Osteocyte (in vitro differentiated cells): ENCODE measurements at regions not wholly inside any gene's neighbourhood (a gene's known extent, or its start where the extent isn't known, plus 50 kb on each side); places are given as distances from the start of the nearest gene placed in this dataset.
A peak's percentile ranks its signal among the peaks of the same experiment; 100 is the strongest.

Source experiments
- DNase-seq: peaks from one replicate; pipeline ENCODE4 v3.0.0; 2021; ENCODE audit warnings: mixed read lengths; ENCODE audit not compliant: unreplicated experiment; ENCODE audit errors: extremely low spot score
- H3K27ac Mint-ChIP-seq: one replicate; pipeline ENCODE4 v1.8.0; 2021; ENCODE audit warnings: mild to moderate bottlenecking, mixed read lengths; ENCODE audit not compliant: unreplicated experiment
- H3K27me3 Mint-ChIP-seq: one replicate; pipeline ENCODE4 v1.8.0; 2021; ENCODE audit warnings: mixed read lengths; ENCODE audit not compliant: unreplicated experiment
- H3K36me3 Mint-ChIP-seq: one replicate; pipeline ENCODE4 v1.8.0; 2021; ENCODE audit warnings: mixed read lengths; ENCODE audit not compliant: unreplicated experiment
- H3K4me1 Mint-ChIP-seq: one replicate; pipeline ENCODE4 v1.8.0; 2021; ENCODE audit warnings: mixed read lengths; ENCODE audit not compliant: unreplicated experiment
- H3K4me3 Mint-ChIP-seq: one replicate; pipeline ENCODE4 v1.8.0; 2021; ENCODE audit warnings: mild to moderate bottlenecking, moderate library complexity, mixed read lengths; ENCODE audit not compliant: unreplicated experiment
- H3K9me3 Mint-ChIP-seq: one replicate; pipeline ENCODE4 v1.8.0; 2021; ENCODE audit warnings: mixed read lengths; ENCODE audit not compliant: unreplicated experiment
- TF ChIP-seq, protein P1 (sequence below): fragments of 200-600 bp; sonication (generic); IDR thresholded peaks from 2 replicates; pipeline ENCODE4 v1.5.0; 2021; ENCODE audit warnings: antibody characterized with exemption, mild to moderate bottlenecking, moderate library complexity

- DNase-seq, result no peak
- Mint-ChIP-seq H3K36me3 (no peaks in the 10 kb centered on the region), H3K4me3 (no peak overlapping the region), H3K27me3 (no peaks in the 10 kb centered on the region), H3K9me3 (no peaks in the 10 kb centered on the region), H3K27ac (no peak overlapping the region), H3K4me1 (peaks cover 26% of the 10 kb centered on the region)
- TF ChIP-seq, protein P1, sequence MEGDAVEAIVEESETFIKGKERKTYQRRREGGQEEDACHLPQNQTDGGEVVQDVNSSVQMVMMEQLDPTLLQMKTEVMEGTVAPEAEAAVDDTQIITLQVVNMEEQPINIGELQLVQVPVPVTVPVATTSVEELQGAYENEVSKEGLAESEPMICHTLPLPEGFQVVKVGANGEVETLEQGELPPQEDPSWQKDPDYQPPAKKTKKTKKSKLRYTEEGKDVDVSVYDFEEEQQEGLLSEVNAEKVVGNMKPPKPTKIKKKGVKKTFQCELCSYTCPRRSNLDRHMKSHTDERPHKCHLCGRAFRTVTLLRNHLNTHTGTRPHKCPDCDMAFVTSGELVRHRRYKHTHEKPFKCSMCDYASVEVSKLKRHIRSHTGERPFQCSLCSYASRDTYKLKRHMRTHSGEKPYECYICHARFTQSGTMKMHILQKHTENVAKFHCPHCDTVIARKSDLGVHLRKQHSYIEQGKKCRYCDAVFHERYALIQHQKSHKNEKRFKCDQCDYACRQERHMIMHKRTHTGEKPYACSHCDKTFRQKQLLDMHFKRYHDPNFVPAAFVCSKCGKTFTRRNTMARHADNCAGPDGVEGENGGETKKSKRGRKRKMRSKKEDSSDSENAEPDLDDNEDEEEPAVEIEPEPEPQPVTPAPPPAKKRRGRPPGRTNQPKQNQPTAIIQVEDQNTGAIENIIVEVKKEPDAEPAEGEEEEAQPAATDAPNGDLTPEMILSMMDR, result no peak
These were observed 130.2 kb upstream of the HMGA2 start for GRCh38 chr12:65694130-65694529.

DNA sequence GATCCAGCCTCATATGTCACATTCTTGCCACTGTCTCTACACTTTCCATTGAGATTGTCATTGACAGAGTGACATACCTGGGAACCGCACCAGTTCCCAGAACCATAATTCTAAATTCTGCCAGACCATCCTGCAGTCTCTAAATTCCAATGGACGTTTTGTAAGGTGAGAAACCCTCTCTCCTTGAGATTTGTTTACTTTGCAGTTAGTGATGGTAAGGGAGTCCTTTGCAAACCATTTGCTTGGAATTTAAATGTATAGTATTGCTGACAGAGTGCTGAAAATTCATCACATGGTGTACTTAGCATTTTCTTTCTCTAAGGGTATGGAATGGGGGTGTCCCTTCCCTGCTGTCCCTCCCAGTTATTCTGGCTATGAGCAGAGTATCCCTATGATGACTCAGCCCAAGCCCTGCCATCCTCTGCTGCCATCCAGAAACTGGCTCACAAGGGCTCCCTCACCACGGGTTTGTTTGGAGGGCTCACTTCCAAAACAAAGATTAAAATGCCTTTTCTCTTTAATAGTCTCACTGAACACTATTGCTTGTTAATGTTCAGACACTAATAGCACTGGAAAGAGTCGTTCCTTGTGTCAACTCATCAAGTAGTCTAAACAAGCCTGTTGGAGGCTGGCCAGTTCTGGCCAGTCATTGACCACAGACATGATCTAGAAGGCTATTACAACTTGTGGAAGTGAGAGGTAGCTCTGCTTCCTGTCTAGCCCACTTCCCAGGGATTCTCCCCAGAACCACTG, 129.0 kb upstream of the HMGA2 start:
- Mint-ChIP-seq H3K9me3 (no peaks in the 10 kb centered on the region), H3K27ac (peak overlapping the region; percentile 89), H3K36me3 (no peaks in the 10 kb centered on the region), H3K27me3 (no peaks in the 10 kb centered on the region), H3K4me3 (peak overlapping the region; percentile 20), H3K4me1 (peaks cover 27% of the 10 kb centered on the region)
- DNase-seq, result no peak
- TF ChIP-seq, protein P1, result no peak

GRCh38 chr12:65696227-65696626, 128.1 kb upstream of the HMGA2 start:
- no peak overlapping the region for H3K4me3 Mint-ChIP-seq
- TF ChIP-seq, protein P1, result no peak
- H3K9me3 Mint-ChIP-seq, result no peaks in the 10 kb centered on the region
- DNase-seq, result no peak
- peak overlapping the region; percentile 89 for H3K27ac Mint-ChIP-seq
- H3K27me3 Mint-ChIP-seq, result no peaks in the 10 kb centered on the region
- no peaks in the 10 kb centered on the region for H3K36me3 Mint-ChIP-seq
- peaks cover 27% of the 10 kb centered on the region for H3K4me1 Mint-ChIP-seq

DNA sequence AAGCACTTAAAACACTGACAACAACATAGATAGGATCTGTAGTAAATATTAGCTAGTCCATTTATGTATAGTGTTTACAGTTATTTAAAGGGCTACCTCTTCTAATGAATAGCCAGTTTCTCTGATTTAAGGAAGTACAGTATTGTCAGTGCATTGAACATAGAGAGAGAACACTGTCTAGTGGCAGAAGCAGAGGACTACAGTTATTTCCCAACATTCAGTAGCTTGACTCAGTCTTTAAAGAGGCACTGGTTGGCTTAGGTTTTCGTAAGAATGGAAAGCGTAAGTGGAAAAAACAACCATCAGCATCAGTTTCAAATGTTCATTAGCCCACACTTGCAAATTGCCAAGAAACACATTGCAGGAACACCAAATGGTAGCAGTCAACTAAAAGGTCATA, 125.0 kb upstream of the HMGA2 start:
- DNase-seq, result no peak
- TF ChIP-seq, protein P1, result peak; percentile 55
- no peaks in the 10 kb centered on the region for H3K27me3 Mint-ChIP-seq
- H3K36me3 Mint-ChIP-seq, result no peaks in the 10 kb centered on the region
- H3K4me1 Mint-ChIP-seq, result peaks cover 27% of the 10 kb centered on the region
- H3K4me3 Mint-ChIP-seq, result no peak overlapping the region
- H3K27ac Mint-ChIP-seq, result no peak overlapping the region
- H3K9me3 Mint-ChIP-seq, result peaks cover 7% of the 10 kb centered on the region

- peaks cover 4% of the 10 kb centered on the region for H3K4me1 Mint-ChIP-seq
- no peak overlapping the region for H3K27ac Mint-ChIP-seq
- peaks cover 11% of the 10 kb centered on the region for H3K36me3 Mint-ChIP-seq
- no peaks in the 10 kb centered on the region for H3K27me3 Mint-ChIP-seq
- peaks cover 31% of the 10 kb centered on the region for H3K9me3 Mint-ChIP-seq
- no peak overlapping the region for H3K4me3 Mint-ChIP-seq
- TF ChIP-seq, protein P1, result no peak
- no peak for DNase-seq
These were observed 121.1 kb upstream of the HMGA2 start for GRCh38 chr12:65703176-65703575.
